ENCODE measurements at regions not wholly inside any gene's neighbourhood (a gene's known extent, or its start where the extent isn't known, plus 50 kb on each side); places are given as distances from the start of the nearest gene placed in this dataset.
A peak's percentile ranks its signal among the peaks of the same experiment; 100 is the strongest.

DNA sequence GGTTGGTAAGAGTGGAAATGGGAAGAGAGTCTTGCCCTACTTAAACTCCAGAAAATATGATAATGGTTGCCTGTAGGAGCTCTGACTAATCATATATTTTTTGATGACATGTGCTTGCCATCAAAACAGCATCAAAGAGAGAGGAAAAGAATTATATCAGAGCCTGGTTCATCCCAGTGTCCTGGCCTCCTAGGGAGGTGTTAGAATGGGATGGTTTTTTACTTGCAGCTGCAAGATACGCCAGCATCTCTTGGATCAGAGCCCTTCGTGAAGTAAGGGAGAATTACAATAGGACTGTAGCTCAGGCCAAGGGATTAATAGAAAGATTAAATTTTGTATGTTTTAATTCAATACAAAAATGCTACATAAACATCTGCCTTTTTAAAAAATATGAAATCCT is 177.6 kb upstream of the HDAC9 start:
- DNase-seq (ENCODE audit: low spot score), result no peak

DNA sequence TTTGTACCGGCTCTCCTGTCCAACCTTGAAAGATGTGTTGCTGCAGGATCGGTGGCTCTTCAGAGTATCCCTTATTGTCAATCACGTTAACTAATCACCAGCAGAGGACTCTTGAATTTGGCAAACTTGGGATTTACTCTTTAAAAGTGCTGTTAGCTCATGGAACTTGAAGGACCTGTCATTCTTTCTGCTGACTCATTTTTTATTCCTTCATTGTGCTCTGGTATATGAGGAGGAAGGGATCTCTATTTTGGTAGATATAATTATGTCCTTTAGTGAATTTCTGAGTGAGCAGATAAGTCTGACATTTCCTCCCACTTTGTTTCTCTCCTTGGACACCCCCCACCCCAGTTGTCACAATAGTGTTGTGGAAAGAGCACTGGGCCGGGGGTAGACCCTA is 175.1 kb upstream of the HDAC9 start:
- no peak for DNase-seq (ENCODE audit: low spot score)

GRCh38 chr7:18320971-18321567 is 174.5 kb upstream of the HDAC9 start:
- DNase-seq (ENCODE audit: low spot score), result peak; percentile 30

DNA sequence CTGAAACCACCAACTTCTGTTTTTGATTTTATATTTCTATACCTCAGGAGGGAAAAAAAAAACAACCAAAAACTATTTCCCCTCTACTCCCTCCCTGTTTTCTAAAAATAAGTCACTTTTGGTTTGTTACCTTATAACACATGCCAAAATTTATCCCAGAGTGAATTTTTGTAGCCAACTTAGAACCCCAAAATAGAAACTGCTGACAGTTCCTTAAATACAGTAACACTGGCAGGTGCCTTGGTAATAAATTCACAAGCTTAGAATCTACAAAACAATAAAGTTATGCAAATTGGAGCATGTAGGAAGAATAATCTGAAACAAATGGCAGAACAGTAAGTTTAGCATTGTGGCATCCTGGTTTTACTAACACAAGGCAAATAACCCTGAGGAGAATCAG is 165.0 kb upstream of the HDAC9 start:
- no peak for DNase-seq (ENCODE audit: low spot score)

- no peak for DNase-seq (ENCODE audit: low spot score)
Observed at GRCh38 chr7:18336626-18337025, 158.9 kb upstream of the HDAC9 start.

GRCh38 chr7:18337048-18337809 is 158.3 kb upstream of the HDAC9 start:
- DNase-seq (ENCODE audit: low spot score), result no peak

- no peak for DNase-seq (ENCODE audit: low spot score)
Observed at GRCh38 chr7:18338910-18339523, 156.5 kb upstream of the HDAC9 start.

DNA sequence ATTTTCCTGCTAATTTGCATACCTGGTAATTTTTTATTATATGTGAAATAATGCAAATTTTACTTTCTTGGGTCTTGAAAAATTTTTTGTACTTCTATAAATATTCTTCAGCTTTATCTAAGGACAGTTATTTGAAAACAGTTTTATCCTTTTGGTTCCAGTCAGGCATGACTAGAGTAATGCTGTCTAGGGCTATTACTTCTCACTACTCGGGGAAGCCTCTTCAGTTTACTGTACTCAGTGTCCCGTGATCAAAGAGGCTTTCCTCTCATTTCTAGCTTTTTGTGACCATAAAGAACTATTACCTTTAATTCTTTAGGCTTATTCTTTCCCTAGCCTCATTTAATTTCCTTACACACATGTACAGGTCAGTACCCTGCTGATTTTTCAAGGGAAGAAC is 153.8 kb upstream of the HDAC9 start:
- no peak for DNase-seq (ENCODE audit: low spot score)

- no peak for DNase-seq (ENCODE audit: low spot score)
Observed at GRCh38 chr7:18343047-18343446, 152.5 kb upstream of the HDAC9 start.

DNA sequence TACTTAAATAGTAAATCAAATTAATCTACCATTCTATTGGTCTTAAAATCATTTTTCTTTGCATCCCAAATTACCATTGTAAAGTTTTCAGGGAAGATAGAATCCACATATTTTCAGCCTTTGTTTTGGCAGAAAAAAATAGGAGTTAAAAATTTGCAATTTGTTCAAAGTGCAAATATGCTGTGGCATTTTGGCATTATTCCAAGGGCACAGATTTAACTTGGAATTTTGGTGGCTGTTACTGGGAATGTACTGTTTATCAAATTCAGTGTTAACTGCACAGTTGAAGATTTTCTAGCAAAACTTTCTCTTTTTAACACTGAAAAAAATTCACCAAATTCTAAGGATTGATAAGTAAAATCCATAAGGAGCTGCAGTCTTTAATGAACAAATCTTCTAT is 151.0 kb upstream of the HDAC9 start:
- DNase-seq (ENCODE audit: low spot score), result no peak

GRCh38 chr7:18345641-18346234 is 149.8 kb upstream of the HDAC9 start:
- peak; percentile 14 for DNase-seq (ENCODE audit: low spot score)

DNA sequence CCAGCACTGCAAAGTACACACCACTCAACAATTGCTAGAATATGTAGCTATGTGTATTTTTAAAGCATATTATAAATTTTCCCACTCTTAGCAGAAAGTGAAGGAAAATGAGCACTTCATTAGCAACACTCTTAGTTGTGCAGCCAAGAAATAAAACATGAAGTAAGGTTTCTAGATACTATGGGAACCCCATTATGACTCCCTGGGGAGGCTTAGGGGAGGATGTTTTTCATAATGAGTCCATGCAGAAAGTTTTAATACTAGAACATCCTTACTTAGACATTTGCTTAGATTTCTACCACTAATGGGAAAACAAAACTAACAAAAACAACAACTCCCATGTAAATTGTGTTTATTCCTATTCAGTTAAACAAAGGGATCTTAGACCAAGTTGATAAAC is 148.4 kb upstream of the HDAC9 start:
- DNase-seq (ENCODE audit: low spot score), result no peak

GRCh38 chr7:18350678-18351077 is 144.9 kb upstream of the HDAC9 start:
- no peak for DNase-seq (ENCODE audit: low spot score)

- DNase-seq (ENCODE audit: low spot score), result peak; percentile 36
Observed at GRCh38 chr7:18352339-18353255, 143.0 kb upstream of the HDAC9 start.

GRCh38 chr7:18353339-18353738 is 142.2 kb upstream of the HDAC9 start:
- no peak for DNase-seq (ENCODE audit: low spot score)

GRCh38 chr7:18354108-18355085 is 141.2 kb upstream of the HDAC9 start:
- no peak for DNase-seq (ENCODE audit: low spot score)

DNA sequence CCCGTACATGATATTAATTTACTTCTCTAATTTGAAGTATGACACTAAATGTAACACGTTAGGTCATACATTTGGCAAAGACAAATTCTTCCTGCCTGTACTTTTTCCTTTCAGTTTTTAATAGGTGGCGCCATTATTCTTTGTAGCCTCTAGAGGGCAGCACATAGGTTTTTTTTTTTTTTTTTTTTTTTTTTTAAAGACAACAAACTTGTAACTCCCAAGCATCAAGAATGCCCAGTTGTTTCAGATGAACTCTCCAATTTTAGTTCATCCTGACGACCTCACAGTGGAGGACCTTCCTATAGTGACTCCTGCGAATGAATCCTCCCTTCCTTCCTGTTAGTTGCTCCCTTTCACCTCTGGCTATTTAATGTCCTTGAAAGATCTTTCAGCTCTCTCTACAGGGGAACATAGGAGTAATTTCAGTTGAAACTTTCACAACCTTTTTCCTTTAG is 139.3 kb upstream of the HDAC9 start:
- DNase-seq (ENCODE audit: low spot score), result peak; percentile 61

- peak; percentile 14 for DNase-seq (ENCODE audit: low spot score)
Observed at GRCh38 chr7:18357691-18358090, 137.9 kb upstream of the HDAC9 start.

DNA sequence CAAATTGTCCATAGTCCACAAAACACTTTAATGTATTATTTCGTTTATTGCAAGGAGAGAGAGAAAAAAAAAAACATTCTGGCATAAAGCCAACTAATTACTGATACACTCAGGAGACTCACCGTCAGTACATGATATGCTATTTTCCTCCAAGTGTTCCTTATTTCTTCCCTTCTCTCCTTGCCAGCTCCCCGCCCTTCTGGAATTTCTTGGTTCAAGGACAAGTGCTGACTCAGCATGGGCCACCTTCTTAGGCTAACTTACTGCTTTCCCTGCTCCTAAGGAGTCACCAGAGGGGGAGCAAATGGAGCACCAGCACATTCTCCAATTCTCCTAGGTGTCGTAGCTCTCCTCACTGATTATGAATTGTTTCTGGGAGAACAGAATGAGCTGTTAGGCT is 133.8 kb upstream of the HDAC9 start:
- DNase-seq (ENCODE audit: low spot score), result no peak

DNA sequence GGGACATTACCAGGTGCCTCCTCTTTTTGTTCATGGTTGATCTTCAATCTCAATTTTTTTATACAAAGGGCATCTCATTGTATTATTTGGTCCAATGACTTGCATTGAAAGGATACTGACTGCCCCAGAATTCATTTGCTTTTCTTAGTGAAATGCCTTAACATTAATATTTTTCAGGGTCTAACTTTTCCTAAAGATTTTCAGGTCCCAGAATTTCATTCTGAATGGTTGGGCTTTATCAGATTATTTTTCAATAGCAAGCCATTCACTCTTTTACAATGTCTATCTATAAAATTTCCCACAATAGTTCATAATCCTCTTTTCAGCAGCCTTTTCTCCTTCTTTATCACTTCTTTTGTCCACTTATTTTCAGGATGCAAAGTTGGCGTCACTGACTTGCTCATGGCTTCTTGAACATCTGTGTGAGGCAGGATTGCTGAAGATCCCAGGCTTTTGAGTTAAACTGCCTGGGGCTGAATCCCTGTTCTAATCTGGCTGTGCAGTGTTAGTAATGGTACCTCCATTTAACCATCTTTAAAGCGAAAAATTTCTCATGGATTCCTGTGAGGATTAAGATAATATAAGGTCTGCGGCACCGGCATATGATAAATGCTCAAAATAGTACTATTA is 131.7 kb upstream of the HDAC9 start:
- DNase-seq (ENCODE audit: low spot score), result no peak
